ENCODE measurements at regions not wholly inside any gene's neighbourhood (a gene's known extent, or its start where the extent isn't known, plus 50 kb on each side); places are given as distances from the start of the nearest gene placed in this dataset.

GRCh38 chrX:147468600-147468999 is 443.1 kb upstream of the FMR1 start:
- DNase-seq (ENCODE audit: low read depth in 1 of 2, low spot score in 1 of 2) = no peak
- no peak for TF ChIP-seq POLR2AphosphoS5 (IDR thresholded peaks at IDR 0.05; ENCODE audit: low read depth)
- no peak for TF ChIP-seq SPI1 (IDR thresholded peaks at IDR 0.05; ENCODE audit: borderline replicate concordance, low read depth)
- TF ChIP-seq CTCF (IDR thresholded peaks at IDR 0.05; ENCODE audit: insufficient read depth, low read length) = no peak
- no peak for TF ChIP-seq REST (IDR thresholded peaks at IDR 0.05; ENCODE audit: insufficient replicate concordance, low read depth)
- TF ChIP-seq GABPA (IDR thresholded peaks at IDR 0.05; ENCODE audit: low read depth) = no peak
- no peak overlapping the region for H3K4me3 ChIP-seq (replicated peaks; ENCODE audit: insufficient read depth, low read length)
- peaks cover 2% of the 10 kb centered on the region for H3K27me3 ChIP-seq (ENCODE audit: insufficient read depth, poor library complexity, severe bottlenecking)
- H3K27ac ChIP-seq (replicated peaks) = no peak overlapping the region

- Histone ChIP-seq H3K27ac (replicated peaks) (no peak overlapping the region), H3K27me3 (ENCODE audit: insufficient read depth, poor library complexity, severe bottlenecking) (no peaks in the 10 kb centered on the region), H3K4me3 (replicated peaks; ENCODE audit: insufficient read depth, low read length) (no peak overlapping the region)
- TF ChIP-seq POLR2AphosphoS5 (IDR thresholded peaks at IDR 0.05; ENCODE audit: low read depth) (no peak), REST (IDR thresholded peaks at IDR 0.05; ENCODE audit: insufficient replicate concordance, low read depth) (no peak), GABPA (IDR thresholded peaks at IDR 0.05; ENCODE audit: low read depth) (no peak), SPI1 (IDR thresholded peaks at IDR 0.05; ENCODE audit: borderline replicate concordance, low read depth) (no peak), CTCF (IDR thresholded peaks at IDR 0.05; ENCODE audit: insufficient read depth, low read length) (no peak)
- peak in 1 of 2 experiments; percentile 14 for DNase-seq (ENCODE audit: low read depth in 1 of 2, low spot score in 1 of 2)
Measured at GRCh38 chrX:147476008-147476407, 435.7 kb upstream of the FMR1 start.

- DNase-seq (ENCODE audit: low read depth in 1 of 2, low spot score in 1 of 2) = no peak
- H3K27ac ChIP-seq (replicated peaks) = no peak overlapping the region
- no peaks in the 10 kb centered on the region for H3K27me3 ChIP-seq (ENCODE audit: insufficient read depth, poor library complexity, severe bottlenecking)
- no peak overlapping the region for H3K4me3 ChIP-seq (replicated peaks; ENCODE audit: insufficient read depth, low read length)
- TF ChIP-seq POLR2AphosphoS5 (IDR thresholded peaks at IDR 0.05; ENCODE audit: low read depth) (no peak), GABPA (IDR thresholded peaks at IDR 0.05; ENCODE audit: low read depth) (no peak)
Measured at GRCh38 chrX:147478899-147479298, 432.8 kb upstream of the FMR1 start.

- TF ChIP-seq POLR2AphosphoS5 (IDR thresholded peaks at IDR 0.05; ENCODE audit: low read depth) = no peak
- TF ChIP-seq GABPA (IDR thresholded peaks at IDR 0.05; ENCODE audit: low read depth) = no peak
- no peaks in the 10 kb centered on the region for H3K27me3 ChIP-seq (ENCODE audit: insufficient read depth, poor library complexity, severe bottlenecking)
Measured at GRCh38 chrX:147485207-147485606, 426.5 kb upstream of the FMR1 start.

GRCh38 chrX:147494365-147494764 is 417.4 kb upstream of the FMR1 start:
- no peak for DNase-seq (ENCODE audit: low read depth in 1 of 2, low spot score in 1 of 2)
- no peak for TF ChIP-seq POLR2AphosphoS5 (IDR thresholded peaks at IDR 0.05; ENCODE audit: low read depth)
- no peak for TF ChIP-seq GABPA (IDR thresholded peaks at IDR 0.05; ENCODE audit: low read depth)
- H3K27ac ChIP-seq (replicated peaks) = no peak overlapping the region
- no peak overlapping the region for H3K4me3 ChIP-seq (replicated peaks; ENCODE audit: insufficient read depth, low read length)
- no peaks in the 10 kb centered on the region for H3K27me3 ChIP-seq (ENCODE audit: insufficient read depth, poor library complexity, severe bottlenecking)

More at GRCh38 chrX:147485207-147485606, 426.5 kb upstream of the FMR1 start:
- Histone ChIP-seq H3K4me3 (replicated peaks; ENCODE audit: insufficient read depth, low read length) (no peak overlapping the region), H3K27ac (replicated peaks) (no peak overlapping the region)
- DNase-seq (ENCODE audit: low read depth in 1 of 2, low spot score in 1 of 2) = no peak
